ENCODE measurements at regions not wholly inside any gene's neighbourhood (a gene's known extent, or its start where the extent isn't known, plus 50 kb on each side); places are given as distances from the start of the nearest gene placed in this dataset.

DNA sequence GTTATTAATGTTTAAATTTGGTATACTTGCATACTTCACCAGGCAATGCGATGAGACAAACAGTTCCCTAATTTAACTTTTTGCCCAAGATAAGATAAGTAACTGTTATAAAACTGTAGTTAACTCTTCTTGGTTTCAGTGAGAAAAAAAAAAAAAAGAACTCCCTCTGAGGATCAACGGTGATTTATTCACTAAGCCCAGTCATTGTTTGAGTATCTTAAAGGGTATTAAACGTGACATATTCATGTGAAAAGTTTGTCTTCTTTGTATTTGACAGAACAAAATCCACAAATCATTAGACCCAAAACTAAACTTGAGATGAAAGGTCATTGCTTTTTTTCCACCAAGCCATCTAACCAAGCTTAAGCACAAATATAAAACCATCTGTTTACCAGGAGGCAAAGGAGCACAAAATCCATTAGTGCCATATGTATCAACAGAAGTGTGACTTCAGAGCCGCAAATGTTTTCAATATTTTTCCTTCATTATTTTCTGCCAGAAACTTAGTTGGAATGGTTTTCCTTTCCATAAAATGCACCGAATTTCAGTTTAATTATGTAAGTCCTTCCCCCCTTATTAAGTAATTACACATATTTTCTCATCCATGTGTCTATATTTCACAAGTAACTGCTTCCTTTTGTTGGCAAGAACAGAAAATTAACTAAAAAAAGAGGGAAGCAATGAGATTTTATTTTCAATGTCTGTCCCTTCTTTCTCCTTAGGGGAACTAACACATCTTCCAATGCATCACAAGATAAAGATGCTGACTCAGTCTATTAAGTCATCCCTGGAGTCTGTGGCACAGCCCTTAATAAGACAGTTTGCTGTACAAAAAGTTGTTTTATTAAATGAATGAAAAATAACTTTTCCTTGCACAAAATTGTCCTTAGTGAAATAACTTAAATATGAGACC lies 92.2 kb upstream of the RAP2B start:
- POLR2A ChIA-PET: no interaction called here
- no TSS peak for BruUV-seq (replicated peaks)

More for the DNA sequence above, 92.2 kb upstream of the RAP2B start:
- no peak overlapping the region for H3K27ac ChIP-seq (ENCODE audit: control insufficient read depth, insufficient read depth)
- no peak overlapping the region for H2AFZ ChIP-seq (ENCODE audit: control insufficient read depth, low read depth, low read length)
- H3K79me2 ChIP-seq (ENCODE audit: control insufficient read depth, insufficient read depth, low read length): no peaks in the 10 kb centered on the region
- H3K4me1 ChIP-seq (ENCODE audit: control insufficient read depth, insufficient read depth, low read length): no peaks in the 10 kb centered on the region
- WGBS (ENCODE audit: insufficient coverage, insufficient replicate concordance, low lambda C conversion rate, missing lambda C conversion rate): 39% methylated on average over 5 of the region's 5 CpGs
- no peak for ATAC-seq
- no peaks in the 10 kb centered on the region for H3K27me3 ChIP-seq (replicated peaks in 1 of 2; ENCODE audit: control insufficient read depth in 2 of 2, insufficient read depth in 2 of 2, low read length in 1 of 2)
- H3K4me3 ChIP-seq: no peak overlapping the region
- no peaks in the 10 kb centered on the region for H3K36me3 ChIP-seq (ENCODE audit: control insufficient read depth in 2 of 2, insufficient read depth in 2 of 2, low read length in 1 of 2)
- H4K20me1 ChIP-seq (ENCODE audit: control insufficient read depth, insufficient read depth): no peaks in the 10 kb centered on the region
- RAD21 ChIA-PET (ENCODE audit: unreplicated experiment): no interaction called here
- no peaks in the 10 kb centered on the region for H3K9me3 ChIP-seq (replicated peaks; ENCODE audit: control insufficient read depth, insufficient read depth, low read length)
- CTCF ChIA-PET: no interaction called here
- no peak overlapping the region for H3K4me2 ChIP-seq (ENCODE audit: control insufficient read depth, insufficient read depth)
- in situ Hi-C loops (cut with MboI): no loop called here
- H3K9ac ChIP-seq (ENCODE audit: control insufficient read depth, insufficient read depth, low read length): no peak overlapping the region
- no peak for FAIRE-seq
- no peak for TF ChIP-seq JUNB (IDR thresholded peaks at IDR 0.05)
- no peak for TF ChIP-seq E2F4 (IDR thresholded peaks at IDR 0.05; ENCODE audit: low read depth, low read length)
- no peak for TF ChIP-seq CREM (IDR thresholded peaks at IDR 0.05; ENCODE audit: low read depth)
- TF ChIP-seq, protein P1, sequence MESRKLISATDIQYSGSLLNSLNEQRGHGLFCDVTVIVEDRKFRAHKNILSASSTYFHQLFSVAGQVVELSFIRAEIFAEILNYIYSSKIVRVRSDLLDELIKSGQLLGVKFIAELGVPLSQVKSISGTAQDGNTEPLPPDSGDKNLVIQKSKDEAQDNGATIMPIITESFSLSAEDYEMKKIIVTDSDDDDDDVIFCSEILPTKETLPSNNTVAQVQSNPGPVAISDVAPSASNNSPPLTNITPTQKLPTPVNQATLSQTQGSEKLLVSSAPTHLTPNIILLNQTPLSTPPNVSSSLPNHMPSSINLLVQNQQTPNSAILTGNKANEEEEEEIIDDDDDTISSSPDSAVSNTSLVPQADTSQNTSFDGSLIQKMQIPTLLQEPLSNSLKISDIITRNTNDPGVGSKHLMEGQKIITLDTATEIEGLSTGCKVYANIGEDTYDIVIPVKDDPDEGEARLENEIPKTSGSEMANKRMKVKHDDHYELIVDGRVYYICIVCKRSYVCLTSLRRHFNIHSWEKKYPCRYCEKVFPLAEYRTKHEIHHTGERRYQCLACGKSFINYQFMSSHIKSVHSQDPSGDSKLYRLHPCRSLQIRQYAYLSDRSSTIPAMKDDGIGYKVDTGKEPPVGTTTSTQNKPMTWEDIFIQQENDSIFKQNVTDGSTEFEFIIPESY (IDR thresholded peaks at IDR 0.05): no peak
- TF ChIP-seq, protein P2, sequence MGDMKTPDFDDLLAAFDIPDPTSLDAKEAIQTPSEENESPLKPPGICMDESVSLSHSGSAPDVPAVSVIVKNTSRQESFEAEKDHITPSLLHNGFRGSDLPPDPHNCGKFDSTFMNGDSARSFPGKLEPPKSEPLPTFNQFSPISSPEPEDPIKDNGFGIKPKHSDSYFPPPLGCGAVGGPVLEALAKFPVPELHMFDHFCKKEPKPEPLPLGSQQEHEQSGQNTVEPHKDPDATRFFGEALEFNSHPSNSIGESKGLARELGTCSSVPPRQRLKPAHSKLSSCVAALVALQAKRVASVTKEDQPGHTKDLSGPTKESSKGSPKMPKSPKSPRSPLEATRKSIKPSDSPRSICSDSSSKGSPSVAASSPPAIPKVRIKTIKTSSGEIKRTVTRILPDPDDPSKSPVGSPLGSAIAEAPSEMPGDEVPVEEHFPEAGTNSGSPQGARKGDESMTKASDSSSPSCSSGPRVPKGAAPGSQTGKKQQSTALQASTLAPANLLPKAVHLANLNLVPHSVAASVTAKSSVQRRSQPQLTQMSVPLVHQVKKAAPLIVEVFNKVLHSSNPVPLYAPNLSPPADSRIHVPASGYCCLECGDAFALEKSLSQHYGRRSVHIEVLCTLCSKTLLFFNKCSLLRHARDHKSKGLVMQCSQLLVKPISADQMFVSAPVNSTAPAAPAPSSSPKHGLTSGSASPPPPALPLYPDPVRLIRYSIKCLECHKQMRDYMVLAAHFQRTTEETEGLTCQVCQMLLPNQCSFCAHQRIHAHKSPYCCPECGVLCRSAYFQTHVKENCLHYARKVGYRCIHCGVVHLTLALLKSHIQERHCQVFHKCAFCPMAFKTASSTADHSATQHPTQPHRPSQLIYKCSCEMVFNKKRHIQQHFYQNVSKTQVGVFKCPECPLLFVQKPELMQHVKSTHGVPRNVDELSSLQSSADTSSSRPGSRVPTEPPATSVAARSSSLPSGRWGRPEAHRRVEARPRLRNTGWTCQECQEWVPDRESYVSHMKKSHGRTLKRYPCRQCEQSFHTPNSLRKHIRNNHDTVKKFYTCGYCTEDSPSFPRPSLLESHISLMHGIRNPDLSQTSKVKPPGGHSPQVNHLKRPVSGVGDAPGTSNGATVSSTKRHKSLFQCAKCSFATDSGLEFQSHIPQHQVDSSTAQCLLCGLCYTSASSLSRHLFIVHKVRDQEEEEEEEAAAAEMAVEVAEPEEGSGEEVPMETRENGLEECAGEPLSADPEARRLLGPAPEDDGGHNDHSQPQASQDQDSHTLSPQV (IDR thresholded peaks at IDR 0.05): no peak
- no peak for TF ChIP-seq NR2C2 (IDR thresholded peaks at IDR 0.05; ENCODE audit: borderline replicate concordance, control insufficient read depth, insufficient read length, low read depth)
- no peak for TF ChIP-seq BCLAF1 (IDR thresholded peaks at IDR 0.05)
- TF ChIP-seq, protein P3, sequence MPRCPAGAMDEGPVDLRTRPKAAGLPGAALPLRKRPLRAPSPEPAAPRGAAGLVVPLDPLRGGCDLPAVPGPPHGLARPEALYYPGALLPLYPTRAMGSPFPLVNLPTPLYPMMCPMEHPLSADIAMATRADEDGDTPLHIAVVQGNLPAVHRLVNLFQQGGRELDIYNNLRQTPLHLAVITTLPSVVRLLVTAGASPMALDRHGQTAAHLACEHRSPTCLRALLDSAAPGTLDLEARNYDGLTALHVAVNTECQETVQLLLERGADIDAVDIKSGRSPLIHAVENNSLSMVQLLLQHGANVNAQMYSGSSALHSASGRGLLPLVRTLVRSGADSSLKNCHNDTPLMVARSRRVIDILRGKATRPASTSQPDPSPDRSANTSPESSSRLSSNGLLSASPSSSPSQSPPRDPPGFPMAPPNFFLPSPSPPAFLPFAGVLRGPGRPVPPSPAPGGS (IDR thresholded peaks at IDR 0.05; ENCODE audit: borderline replicate concordance, insufficient read depth, low read depth, low read length, poor library complexity, severe bottlenecking): no peak
- TF ChIP-seq ZZZ3 (IDR thresholded peaks at IDR 0.05; ENCODE audit: control insufficient read depth, insufficient read length, low read depth): no peak
- TF ChIP-seq TBL1XR1 (IDR thresholded peaks at IDR 0.05; ENCODE audit: low read depth, low read length): no peak
- no peak for TF ChIP-seq MTA3 (IDR thresholded peaks at IDR 0.05; ENCODE audit: borderline replicate concordance, low read length)
- DNase-seq (ENCODE audit: low read depth, low spot score): no peak
- intact Hi-C loops (cut with micrococcal nuclease; ENCODE audit: unreplicated experiment): no loop called here
- SMC1A ChIA-PET (ENCODE audit: uncharacterized antibody, unreplicated experiment): interaction anchor here (1.5 kb wide), 1 partner anchor 91 kb away, joined by 3 read pairs; no protein-coding TSS in a partner anchor

Data from GM12878 (cell line).